Thyroid gland (tissue), 4 donors: ENCODE measurements at regions not wholly inside any gene's neighbourhood (a gene's known extent, or its start where the extent isn't known, plus 50 kb on each side); places are given as distances from the start of the nearest gene placed in this dataset.

Experiments used
- POLR2A ChIP-seq, 2 donors: fragments of 450-650 bp; IDR thresholded peaks; one replicate each; pipeline ENCODE4 v1.6.1; 2017; ENCODE audit warnings: antibody characterized with exemption in 2 of 2, mild to moderate bottlenecking in 2 of 2, moderate library complexity in 1 of 2
- TF ChIP-seq, protein P1 (sequence below), 6 experiments: fragments of 200-600 bp in 3 of 6; fragments of 450-650 bp in 3 of 6; sonication (generic) in 3 of 6; IDR thresholded peaks; one replicate each; pipeline ENCODE4 v1.5.1; 2016 to 2019; ENCODE audit warnings: antibody characterized with exemption in 6 of 6, mild to moderate bottlenecking in 2 of 6, inconsistent platforms in 1 of 6, moderate library complexity in 1 of 6

DNA sequence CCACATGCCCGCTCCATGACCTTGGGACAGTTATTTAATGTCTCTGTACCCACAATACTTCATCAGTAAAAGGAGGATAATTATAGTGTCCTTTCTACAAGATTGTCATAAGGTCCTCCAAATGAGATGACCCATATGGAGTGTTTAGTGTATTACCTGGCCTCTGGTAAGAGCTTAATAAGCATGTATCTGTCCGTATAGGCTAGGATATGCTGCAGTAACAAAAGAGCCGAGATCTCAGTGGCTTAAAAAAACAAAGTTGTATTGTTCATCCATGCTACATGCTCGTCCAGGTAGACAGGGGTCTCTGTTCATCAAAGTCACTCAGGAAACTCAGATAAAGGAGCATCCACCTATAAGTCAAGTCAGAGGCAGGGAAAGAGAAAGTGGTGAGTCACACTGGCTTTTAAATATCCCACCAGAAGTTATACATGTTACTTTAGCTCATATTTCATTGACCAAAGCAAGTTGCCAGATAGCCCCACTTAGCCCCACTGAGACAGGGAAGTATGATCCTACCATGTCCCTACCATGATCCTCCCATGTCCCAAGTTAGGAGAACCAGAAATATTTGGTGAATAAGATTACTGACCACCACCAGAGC lies 53.0 kb upstream of the KAZN start:
- TF ChIP-seq, protein P1, sequence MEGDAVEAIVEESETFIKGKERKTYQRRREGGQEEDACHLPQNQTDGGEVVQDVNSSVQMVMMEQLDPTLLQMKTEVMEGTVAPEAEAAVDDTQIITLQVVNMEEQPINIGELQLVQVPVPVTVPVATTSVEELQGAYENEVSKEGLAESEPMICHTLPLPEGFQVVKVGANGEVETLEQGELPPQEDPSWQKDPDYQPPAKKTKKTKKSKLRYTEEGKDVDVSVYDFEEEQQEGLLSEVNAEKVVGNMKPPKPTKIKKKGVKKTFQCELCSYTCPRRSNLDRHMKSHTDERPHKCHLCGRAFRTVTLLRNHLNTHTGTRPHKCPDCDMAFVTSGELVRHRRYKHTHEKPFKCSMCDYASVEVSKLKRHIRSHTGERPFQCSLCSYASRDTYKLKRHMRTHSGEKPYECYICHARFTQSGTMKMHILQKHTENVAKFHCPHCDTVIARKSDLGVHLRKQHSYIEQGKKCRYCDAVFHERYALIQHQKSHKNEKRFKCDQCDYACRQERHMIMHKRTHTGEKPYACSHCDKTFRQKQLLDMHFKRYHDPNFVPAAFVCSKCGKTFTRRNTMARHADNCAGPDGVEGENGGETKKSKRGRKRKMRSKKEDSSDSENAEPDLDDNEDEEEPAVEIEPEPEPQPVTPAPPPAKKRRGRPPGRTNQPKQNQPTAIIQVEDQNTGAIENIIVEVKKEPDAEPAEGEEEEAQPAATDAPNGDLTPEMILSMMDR (IDR thresholded peaks at IDR 0.05): no peak
- no peak for TF ChIP-seq POLR2A (IDR thresholded peaks at IDR 0.05)
